Adrenal gland (tissue), 9 donors: ENCODE measurements at regions not wholly inside any gene's neighbourhood (a gene's known extent, or its start where the extent isn't known, plus 50 kb on each side); places are given as distances from the start of the nearest gene placed in this dataset.

Source experiments
- DNase-seq, 7 donors: peaks; one replicate each; pipeline ENCODE4 v3.0.0-alpha.2; 2019 to 2020
- H3K27ac ChIP-seq, 5 donors: fragments of 200-600 bp; sonication (generic) in 4 of 5; 1 replicate in 3 of 5; 2 replicates in 2 of 5; pipeline versions ENCODE4 v1.5.1 to v1.8.0; 2016 to 2020; ENCODE audit warnings: mild to moderate bottlenecking in 1 of 5
- H3K27me3 ChIP-seq: fragments of 200-600 bp; 2 replicates; pipeline ENCODE4 v1.8.0; 2021
- H3K36me3 ChIP-seq, 2 donors: fragments of 200-600 bp; replicated peaks in 1 of 2; 1 replicate in 1 of 2; 2 replicates in 1 of 2; pipeline versions ENCODE4 v1.5.1 to v1.8.0; 2018 to 2022
- H3K4me1 ChIP-seq, 2 donors: fragments of 200-600 bp; replicated peaks in 1 of 2; 1 replicate in 1 of 2; 2 replicates in 1 of 2; pipeline versions ENCODE4 v1.5.1 to v1.8.0; 2018 to 2021
- H3K4me3 ChIP-seq, 4 donors: fragments of 200-600 bp; sonication (generic) in 3 of 4; one replicate each; pipeline ENCODE4 v1.5.1; 2016 to 2018
- H3K9me3 ChIP-seq, 3 donors: fragments of 200-600 bp; sonication (generic) in 1 of 3; replicated peaks in 1 of 3; 1 replicate in 2 of 3; 2 replicates in 1 of 3; pipeline versions ENCODE4 v1.5.1 to v1.8.0; 2016 to 2021
- CTCF ChIP-seq, 6 experiments: fragments of 450-650 bp in 4 of 6; fragments of 200-600 bp in 2 of 6; sonication (generic) in 1 of 6; IDR thresholded peaks; 1 replicate in 5 of 6; 2 replicates in 1 of 6; pipeline versions ENCODE4 v1.5.1 to v1.8.0; 2016 to 2021; ENCODE audit warnings: antibody characterized with exemption in 6 of 6, mild to moderate bottlenecking in 2 of 6, moderate library complexity in 1 of 6
- POLR2A ChIP-seq, 2 donors: fragments of 450-650 bp; IDR thresholded peaks; one replicate each; pipeline ENCODE4 v1.6.1; 2017; ENCODE audit warnings: antibody characterized with exemption in 2 of 2, mild to moderate bottlenecking in 2 of 2, moderate library complexity in 1 of 2
- WGBS, 4 donors: extraction: QIAGEN DNeasy Blood & Tissue Kit in 2 of 4; methylation state at CpG; one replicate each; pipeline versions ENCODE4 v1.1.5 to v1.1.7; 2013 to 2017; 5-methylcytosine and 5-hydroxymethylcytosine counted together
- intact Hi-C, 2 donors: fragments of 100-400 bp; cut with DNase I; formaldehyde crosslinking; loops; one replicate each; pipeline versions ENCODE4 v1.14.1 to v1.15.0; 2022 to 2023
- donor health status: healthy with polysubstance abuse.
- donor health status: Bipolar disorder and iron deficiency.
- donor health status: DM: yes; HTN: yes; CAD: no.
- donor health status: DM: no; HTN: no; CAD: no.
- donor health status: DM: no; HTN: no; CAD: no.

GRCh38 chr12:45666396-45666795 is 63.1 kb upstream of the ARID2 start:
- Histone ChIP-seq H3K36me3 (no peaks in the 10 kb centered on the region), H3K9me3 (no peaks in the 10 kb centered on the region), H3K4me3 (no peak overlapping the region), H3K27me3 (no peaks in the 10 kb centered on the region), H3K27ac (no peak overlapping the region), H3K4me1 (no peaks in the 10 kb centered on the region)
- intact Hi-C loops = no loop called here
- TF ChIP-seq POLR2A (IDR thresholded peaks at IDR 0.05) (no peak), CTCF (IDR thresholded peaks at IDR 0.05) (no peak)
- DNase-seq = no peak
- WGBS, 4 donors = 92 to 97% (median 95%) methylated on average over 3 of the region's 3 CpGs

- no peak for DNase-seq
- WGBS, 4 donors = 83 to 95% (median 89%) methylated on average over 1 to 2 of the region's 2 CpGs
- no peaks in the 10 kb centered on the region for H3K4me1 ChIP-seq
- H3K27me3 ChIP-seq = no peaks in the 10 kb centered on the region
- no peak overlapping the region for H3K27ac ChIP-seq
- H3K9me3 ChIP-seq = no peaks in the 10 kb centered on the region
- no peak overlapping the region for H3K4me3 ChIP-seq
- TF ChIP-seq CTCF (IDR thresholded peaks at IDR 0.05) (no peak), POLR2A (IDR thresholded peaks at IDR 0.05) (no peak)
- intact Hi-C loops = no loop called here
- no peaks in the 10 kb centered on the region for H3K36me3 ChIP-seq
Observed at GRCh38 chr12:45666816-45667215, 62.7 kb upstream of the ARID2 start.

DNA sequence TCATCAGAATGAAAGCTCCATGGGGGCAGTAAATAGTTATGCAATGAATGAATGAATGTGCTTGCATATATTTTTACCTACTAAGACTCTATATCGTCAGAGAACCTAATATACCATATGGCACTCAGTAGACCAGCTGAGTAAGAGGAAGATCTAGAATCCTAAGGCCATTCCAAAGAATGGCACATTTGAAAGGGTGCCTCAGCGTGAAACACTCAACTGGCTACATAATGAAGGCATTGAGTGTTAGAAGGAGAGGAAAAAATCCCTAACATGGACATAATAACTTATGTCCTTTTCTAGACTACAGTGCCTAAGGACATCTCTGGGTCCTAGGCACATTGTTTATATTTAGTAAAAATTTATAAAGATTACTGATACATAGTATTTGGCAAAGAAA is 61.7 kb upstream of the ARID2 start:
- H3K4me1 ChIP-seq = no peaks in the 10 kb centered on the region
- no peak for TF ChIP-seq CTCF (IDR thresholded peaks at IDR 0.05)
- TF ChIP-seq POLR2A (IDR thresholded peaks at IDR 0.05) = no peak
- WGBS, 4 donors = 68 to 86% (median 81%) methylated on average over 2 of the region's 2 CpGs
- DNase-seq = no peak
- no peak overlapping the region for H3K27ac ChIP-seq
- H3K36me3 ChIP-seq = no peaks in the 10 kb centered on the region
- no peak overlapping the region for H3K4me3 ChIP-seq
- intact Hi-C loops = no loop called here
- H3K27me3 ChIP-seq = no peaks in the 10 kb centered on the region
- H3K9me3 ChIP-seq = no peaks in the 10 kb centered on the region

GRCh38 chr12:45668641-45669040 is 60.9 kb upstream of the ARID2 start:
- WGBS, 4 donors = 16 to 33% (median 23%) methylated on average over 1 of the region's 1 CpG
- no peak for DNase-seq
- Histone ChIP-seq H3K27ac (no peak overlapping the region), H3K27me3 (no peaks in the 10 kb centered on the region), H3K9me3 (no peaks in the 10 kb centered on the region), H3K4me3 (no peak overlapping the region), H3K4me1 (no peaks in the 10 kb centered on the region), H3K36me3 (no peaks in the 10 kb centered on the region)
- TF ChIP-seq CTCF (IDR thresholded peaks at IDR 0.05) (no peak), POLR2A (IDR thresholded peaks at IDR 0.05) (no peak)
- intact Hi-C loops = no loop called here
